Left lung (tissue), 4 donors: ENCODE measurements at regions not wholly inside any gene's neighbourhood (a gene's known extent, or its start where the extent isn't known, plus 50 kb on each side); places are given as distances from the start of the nearest gene placed in this dataset.

Experiments
- ATAC-seq: fragments of 200-7000 bp; cut with Tn5 transposase; one replicate; pipeline ENCODE4 v1.9.1; 2020; ENCODE audit warnings: moderate library complexity
- DNase-seq, 4 donors: peaks; one replicate each; pipeline ENCODE4 v3.0.0-alpha.2; 2013 to 2020
- H3K27ac ChIP-seq, 2 donors: fragments of 200-600 bp; sonication (generic) in 1 of 2; one replicate each; pipeline versions ENCODE4 v1.5.0 to v1.8.0; 2020 to 2021
- H3K27me3 ChIP-seq, 2 donors: fragments of 200-600 bp; sonication (generic) in 1 of 2; one replicate each; pipeline versions ENCODE4 v1.5.0 to v1.8.0; 2020 to 2021
- H3K36me3 ChIP-seq, 2 donors: fragments of 200-600 bp; sonication (generic) in 1 of 2; one replicate each; pipeline versions ENCODE4 v1.5.0 to v1.8.0; 2020 to 2021
- H3K4me1 ChIP-seq, 2 donors: fragments of 200-600 bp; one replicate each; pipeline ENCODE4 v1.8.0; 2021
- H3K4me3 ChIP-seq, 2 donors: fragments of 200-600 bp; sonication (generic) in 1 of 2; one replicate each; pipeline versions ENCODE4 v1.5.0 to v1.8.0; 2020 to 2021; ENCODE audit warnings: mild to moderate bottlenecking in 1 of 2
- H3K9me3 ChIP-seq, 2 donors: fragments of 200-600 bp; sonication (generic) in 1 of 2; one replicate each; pipeline versions ENCODE4 v1.5.0 to v1.8.0; 2020 to 2021
- CTCF ChIP-seq, 2 donors: fragments of 200-600 bp; sonication (generic) in 1 of 2; IDR thresholded peaks; one replicate each; pipeline versions ENCODE4 v1.5.0 to v1.8.0; 2021; ENCODE audit warnings: antibody characterized with exemption in 2 of 2
- intact Hi-C, 2 donors: fragments of 100-400 bp; cut with DNase I; formaldehyde crosslinking; loops; one replicate each; pipeline versions ENCODE4 v1.11.2 to v1.14.2; 2022
- donor health status: DM: no; HTN: yes; CAD: no.
- donor health status: DM: no; HTN: no; CAD: no.

- Histone ChIP-seq H3K4me1 (no peaks in the 10 kb centered on the region), H3K27ac (no peak overlapping the region), H3K36me3 (no peaks in the 10 kb centered on the region), H3K9me3 (peaks cover 0 to 14% of the 10 kb centered on the region in 2 donors), H3K27me3 (no peaks in the 10 kb centered on the region), H3K4me3 (no peak overlapping the region)
- no peak for DNase-seq
- intact Hi-C loops: no loop called here
- no peak for TF ChIP-seq CTCF (IDR thresholded peaks at IDR 0.05)
- no peak for ATAC-seq
These were observed 458.7 kb downstream of the FAT4 start for GRCh38 chr4:125773502-125773901.

GRCh38 chr4:125773931-125774330 is 459.2 kb downstream of the FAT4 start:
- H3K4me1 ChIP-seq: no peaks in the 10 kb centered on the region
- H3K9me3 ChIP-seq: peaks cover 0 to 14% of the 10 kb centered on the region in 2 donors
- H3K27me3 ChIP-seq: no peaks in the 10 kb centered on the region
- H3K4me3 ChIP-seq: no peak overlapping the region
- intact Hi-C loops: no loop called here
- no peak for DNase-seq
- ATAC-seq: no peak
- no peaks in the 10 kb centered on the region for H3K36me3 ChIP-seq
- no peak overlapping the region for H3K27ac ChIP-seq
- no peak for TF ChIP-seq CTCF (IDR thresholded peaks at IDR 0.05)

GRCh38 chr4:125776146-125776545 is 461.4 kb downstream of the FAT4 start:
- H3K4me3 ChIP-seq: no peak overlapping the region
- ATAC-seq: no peak

GRCh38 chr4:125780164-125780563 is 465.4 kb downstream of the FAT4 start:
- no peaks in the 10 kb centered on the region for H3K27me3 ChIP-seq
- H3K4me3 ChIP-seq: no peak overlapping the region
- H3K9me3 ChIP-seq: peaks cover 0 to 14% of the 10 kb centered on the region in 2 donors
- no peaks in the 10 kb centered on the region for H3K4me1 ChIP-seq
- no peak for TF ChIP-seq CTCF (IDR thresholded peaks at IDR 0.05)
- H3K27ac ChIP-seq: no peak overlapping the region
- DNase-seq (no peak), ATAC-seq (no peak)
- no peaks in the 10 kb centered on the region for H3K36me3 ChIP-seq
- intact Hi-C loops: no loop called here

More at GRCh38 chr4:125776146-125776545, 461.4 kb downstream of the FAT4 start:
- Histone ChIP-seq H3K9me3 (peaks cover 0 to 14% of the 10 kb centered on the region in 2 donors), H3K4me1 (no peaks in the 10 kb centered on the region), H3K36me3 (no peaks in the 10 kb centered on the region), H3K27me3 (no peaks in the 10 kb centered on the region), H3K27ac (no peak overlapping the region)
- TF ChIP-seq CTCF (IDR thresholded peaks at IDR 0.05): no peak
- no peak for DNase-seq
- intact Hi-C loops: no loop called here

GRCh38 chr4:125780747-125781146 is 466.0 kb downstream of the FAT4 start:
- H3K9me3 ChIP-seq: peaks cover 0 to 11% of the 10 kb centered on the region in 2 donors
- no peak for DNase-seq
- intact Hi-C loops: no loop called here
- no peak for ATAC-seq
- TF ChIP-seq CTCF (IDR thresholded peaks at IDR 0.05): no peak
- no peaks in the 10 kb centered on the region for H3K36me3 ChIP-seq
- H3K4me1 ChIP-seq: no peaks in the 10 kb centered on the region
- no peaks in the 10 kb centered on the region for H3K27me3 ChIP-seq
- H3K27ac ChIP-seq: no peak overlapping the region
- H3K4me3 ChIP-seq: no peak overlapping the region
